Adrenal gland (tissue), 9 donors: ENCODE measurements at regions not wholly inside any gene's neighbourhood (a gene's known extent, or its start where the extent isn't known, plus 50 kb on each side); places are given as distances from the start of the nearest gene placed in this dataset.

Experiments used
- DNase-seq, 7 donors: peaks; one replicate each; pipeline ENCODE4 v3.0.0-alpha.2; 2019 to 2020
- H3K27ac ChIP-seq, 5 donors: fragments of 200-600 bp; sonication (generic) in 4 of 5; 1 replicate in 3 of 5; 2 replicates in 2 of 5; pipeline versions ENCODE4 v1.5.1 to v1.8.0; 2016 to 2020; ENCODE audit warnings: mild to moderate bottlenecking in 1 of 5
- H3K27me3 ChIP-seq: fragments of 200-600 bp; 2 replicates; pipeline ENCODE4 v1.8.0; 2021
- H3K36me3 ChIP-seq, 2 donors: fragments of 200-600 bp; replicated peaks in 1 of 2; 1 replicate in 1 of 2; 2 replicates in 1 of 2; pipeline versions ENCODE4 v1.5.1 to v1.8.0; 2018 to 2022
- H3K4me1 ChIP-seq, 2 donors: fragments of 200-600 bp; replicated peaks in 1 of 2; 1 replicate in 1 of 2; 2 replicates in 1 of 2; pipeline versions ENCODE4 v1.5.1 to v1.8.0; 2018 to 2021
- H3K4me3 ChIP-seq, 4 donors: fragments of 200-600 bp; sonication (generic) in 3 of 4; one replicate each; pipeline ENCODE4 v1.5.1; 2016 to 2018
- H3K9me3 ChIP-seq, 3 donors: fragments of 200-600 bp; sonication (generic) in 1 of 3; replicated peaks in 1 of 3; 1 replicate in 2 of 3; 2 replicates in 1 of 3; pipeline versions ENCODE4 v1.5.1 to v1.8.0; 2016 to 2021
- CTCF ChIP-seq, 6 experiments: fragments of 450-650 bp in 4 of 6; fragments of 200-600 bp in 2 of 6; sonication (generic) in 1 of 6; IDR thresholded peaks; 1 replicate in 5 of 6; 2 replicates in 1 of 6; pipeline versions ENCODE4 v1.5.1 to v1.8.0; 2016 to 2021; ENCODE audit warnings: antibody characterized with exemption in 6 of 6, mild to moderate bottlenecking in 2 of 6, moderate library complexity in 1 of 6
- POLR2A ChIP-seq, 2 donors: fragments of 450-650 bp; IDR thresholded peaks; one replicate each; pipeline ENCODE4 v1.6.1; 2017; ENCODE audit warnings: antibody characterized with exemption in 2 of 2, mild to moderate bottlenecking in 2 of 2, moderate library complexity in 1 of 2
- WGBS, 4 donors: extraction: QIAGEN DNeasy Blood & Tissue Kit in 2 of 4; methylation state at CpG; one replicate each; pipeline versions ENCODE4 v1.1.5 to v1.1.7; 2013 to 2017; 5-methylcytosine and 5-hydroxymethylcytosine counted together
- intact Hi-C, 2 donors: fragments of 100-400 bp; cut with DNase I; formaldehyde crosslinking; loops; one replicate each; pipeline versions ENCODE4 v1.14.1 to v1.15.0; 2022 to 2023
- donor health status: healthy with polysubstance abuse.
- donor health status: Bipolar disorder and iron deficiency.
- donor health status: DM: yes; HTN: yes; CAD: no.
- donor health status: DM: no; HTN: no; CAD: no.
- donor health status: DM: no; HTN: no; CAD: no.

DNA sequence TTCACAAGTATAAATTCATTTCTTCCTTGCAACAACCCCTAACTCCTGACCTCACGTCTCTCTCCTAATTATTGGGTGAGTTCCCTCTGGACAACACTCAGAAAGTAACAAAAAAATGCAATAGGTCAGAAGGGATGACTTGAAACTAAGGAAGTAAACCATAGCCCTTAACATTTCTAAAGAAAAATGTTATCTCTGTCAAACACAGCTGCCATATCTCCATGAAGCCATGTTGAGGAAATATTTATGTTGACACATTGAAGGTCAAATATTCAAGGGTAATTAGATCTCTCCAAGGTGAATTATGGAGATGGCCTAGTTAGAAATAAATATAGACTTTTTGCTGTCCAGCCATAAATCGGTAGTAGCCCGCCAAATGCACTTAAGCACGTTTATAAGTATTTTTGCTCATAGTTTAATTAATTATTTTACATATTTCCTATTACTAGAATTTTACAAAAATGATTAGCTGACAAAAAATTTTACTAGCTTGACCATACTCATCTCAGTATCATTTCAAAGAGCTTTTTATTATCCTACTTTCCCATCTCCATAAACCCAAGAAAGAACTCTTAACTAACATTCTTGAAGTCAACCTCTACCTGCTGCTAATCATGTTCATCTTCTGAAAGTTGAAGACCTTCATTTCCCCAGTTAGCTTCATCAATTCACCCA is 160.1 kb upstream of the PKN2 start:
- no peaks in the 10 kb centered on the region for H3K27me3 ChIP-seq
- H3K36me3 ChIP-seq: no peaks in the 10 kb centered on the region
- no peak for DNase-seq
- WGBS, 4 donors: 59 to 77% (median 70%) methylated on average over 4 of the region's 4 CpGs
- no peak overlapping the region for H3K27ac ChIP-seq
- TF ChIP-seq POLR2A (IDR thresholded peaks at IDR 0.05) (no peak), CTCF (IDR thresholded peaks at IDR 0.05) (no peak)
- intact Hi-C loops: no loop called here
- no peaks in the 10 kb centered on the region for H3K4me1 ChIP-seq
- no peaks in the 10 kb centered on the region for H3K9me3 ChIP-seq
- H3K4me3 ChIP-seq: no peak overlapping the region

DNA sequence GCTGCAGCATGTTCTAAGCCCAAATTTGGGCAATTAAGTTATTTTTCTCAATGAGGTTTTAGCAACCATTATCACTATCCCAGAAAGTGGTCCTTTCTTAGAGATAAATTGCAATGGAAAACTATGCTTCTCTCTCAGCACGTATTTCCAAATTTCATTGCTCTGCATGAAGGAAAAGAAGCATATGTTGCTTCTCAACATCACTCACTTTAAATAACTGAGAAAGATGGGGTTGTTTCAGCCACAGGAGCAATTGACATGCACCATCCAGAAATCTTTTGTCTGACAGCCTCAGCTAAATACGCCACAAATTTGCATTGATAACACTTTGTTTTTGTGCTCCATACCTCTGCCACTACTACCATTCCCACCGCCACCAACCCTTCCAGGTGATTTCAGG is 157.6 kb upstream of the PKN2 start:
- DNase-seq: no peak
- TF ChIP-seq POLR2A (IDR thresholded peaks at IDR 0.05) (no peak), CTCF (IDR thresholded peaks at IDR 0.05) (no peak)
- no peak overlapping the region for H3K4me3 ChIP-seq
- no peaks in the 10 kb centered on the region for H3K9me3 ChIP-seq
- WGBS, 4 donors: 87 to 95% (median 89%) methylated on average over 3 of the region's 3 CpGs
- H3K4me1 ChIP-seq: no peaks in the 10 kb centered on the region
- no peaks in the 10 kb centered on the region for H3K27me3 ChIP-seq
- H3K36me3 ChIP-seq: no peaks in the 10 kb centered on the region
- no peak overlapping the region for H3K27ac ChIP-seq
- intact Hi-C loops: no loop called here

- no peak for DNase-seq
- Histone ChIP-seq H3K9me3 (no peaks in the 10 kb centered on the region), H3K4me3 (no peak overlapping the region), H3K4me1 (no peaks in the 10 kb centered on the region), H3K27me3 (no peaks in the 10 kb centered on the region), H3K27ac (no peak overlapping the region), H3K36me3 (no peaks in the 10 kb centered on the region)
- TF ChIP-seq POLR2A (IDR thresholded peaks at IDR 0.05) (no peak), CTCF (IDR thresholded peaks at IDR 0.05) (no peak)
- 85 to 92% (median 91%) methylated on average over 4 of the region's 4 CpGs for WGBS, 4 donors
- intact Hi-C loops: no loop called here
Observed at GRCh38 chr1:88528792-88529191, 155.3 kb upstream of the PKN2 start.

- Histone ChIP-seq H3K36me3 (no peaks in the 10 kb centered on the region), H3K27me3 (no peaks in the 10 kb centered on the region), H3K4me1 (no peaks in the 10 kb centered on the region), H3K9me3 (no peaks in the 10 kb centered on the region), H3K4me3 (no peak overlapping the region), H3K27ac (no peak overlapping the region)
- DNase-seq: no peak
- no peak for TF ChIP-seq CTCF (IDR thresholded peaks at IDR 0.05)
- intact Hi-C loops: no loop called here
- 85 to 95% (median 93%) methylated on average over 6 of the region's 6 CpGs for WGBS, 4 donors
Observed at GRCh38 chr1:88529581-88529980, 154.5 kb upstream of the PKN2 start.
